PC-3 (cell line): ENCODE measurements at regions not wholly inside any gene's neighbourhood (a gene's known extent, or its start where the extent isn't known, plus 50 kb on each side); places are given as distances from the start of the nearest gene placed in this dataset.
A peak's percentile ranks its signal among the peaks of the same experiment; 100 is the strongest.

Experiments used
- ATAC-seq: fragments of 200-7000 bp; cut with Tn5 transposase; 2 replicates; pipeline ENCODE4 v1.9.1; 2020; ENCODE audit warnings: mild to moderate bottlenecking, moderate library complexity
- BruUV-seq: library from RNA; stranded (reverse); fragments of 400-500 nt; replicated peaks from 2 replicates; lab custom pipeline; 2021; lab: Mats Ljungman, UMichigan
- CTCF ChIA-PET: fragments of 300-600 bp; sonication (Branson Sonifier 250); formaldehyde crosslinking; loops from one replicate; lab custom pipeline; 2022; ENCODE audit warnings: antibody characterized with exemption; lab: Charles Lee
- POLR2A ChIA-PET: fragments of 300-600 bp; sonication (Branson Sonifier 250); formaldehyde crosslinking; loops from one replicate; lab custom pipeline; 2022; ENCODE audit warnings: antibody characterized with exemption; ENCODE audit not compliant: unreplicated experiment; lab: Charles Lee
- DNase-seq: peaks from one replicate; pipeline ENCODE4 v3.0.0-alpha.2; 2015
- H2AFZ ChIP-seq: fragments of 300-600 bp; sonication (generic); 2 replicates; pipeline ENCODE4 v1.6.0; 2016; ENCODE audit warnings: antibody characterized with exemption, low read length
- H3F3A ChIP-seq: fragments of 300-600 bp; sonication (generic); one replicate; pipeline ENCODE4 v1.6.0; 2017; ENCODE audit warnings: antibody characterized with exemption, low read length, control low read depth, mild to moderate bottlenecking; ENCODE audit not compliant: unreplicated experiment
- H3K27ac ChIP-seq: fragments of 300-600 bp; sonication (generic); 2 replicates; pipeline ENCODE4 v1.5.1; 2016; ENCODE audit warnings: mild to moderate bottlenecking, low read length
- H3K27me3 ChIP-seq: fragments of 300-600 bp; sonication (generic); 2 replicates; pipeline ENCODE4 v1.6.1; 2016; ENCODE audit warnings: low read length, mixed read lengths
- H3K36me3 ChIP-seq: fragments of 300-600 bp; sonication (generic); 2 replicates; pipeline ENCODE4 v1.6.1; 2016; ENCODE audit warnings: low read depth, mixed run types, low read length, mixed read lengths
- H3K4me1 ChIP-seq: fragments of 300-600 bp; sonication (generic); 2 replicates; pipeline ENCODE4 v1.5.1; 2016; ENCODE audit warnings: low read length; ENCODE audit not compliant: insufficient read depth
- H3K4me2 ChIP-seq: fragments of 300-600 bp; sonication (generic); 2 replicates; pipeline ENCODE4 v1.6.0; 2016; ENCODE audit warnings: low read length
- H3K4me3 ChIP-seq: fragments of 300-600 bp; sonication (generic); 2 replicates; pipeline ENCODE4 v1.5.1; 2016; ENCODE audit warnings: mild to moderate bottlenecking, low read length, mixed read lengths
- H3K79me2 ChIP-seq: fragments of 300-600 bp; sonication (generic); 2 replicates; pipeline ENCODE4 v1.6.1; 2017; ENCODE audit warnings: low read length, mixed read lengths
- H3K9ac ChIP-seq: fragments of 300-600 bp; sonication (generic); 2 replicates; pipeline ENCODE4 v1.6.0; 2016; ENCODE audit warnings: mild to moderate bottlenecking, low read length
- H3K9me2 ChIP-seq: fragments of 300-600 bp; sonication (generic); replicated peaks from 2 replicates; pipeline ENCODE4 v1.6.1; 2016; ENCODE audit warnings: mixed run types, low read length, mixed read lengths
- H3K9me3 ChIP-seq: fragments of 300-600 bp; sonication (generic); 2 replicates; pipeline ENCODE4 v1.6.1; 2016; ENCODE audit warnings: low read length, mixed read lengths
- H4K20me1 ChIP-seq: fragments of 300-600 bp; sonication (generic); 2 replicates; pipeline ENCODE4 v1.6.1; 2016; ENCODE audit warnings: low read length, mixed read lengths
- CTCF ChIP-seq: fragments of 300-600 bp; sonication (generic); conservative IDR thresholded peaks from 2 replicates; pipeline ENCODE4 v1.5.1; 2017; ENCODE audit warnings: antibody characterized with exemption, low read depth, mild to moderate bottlenecking, low read length
- EZH2 ChIP-seq: fragments of 300-600 bp; sonication (generic); IDR thresholded peaks from one replicate; pipeline ENCODE4 v1.6.1; 2017; ENCODE audit warnings: antibody characterized with exemption, mild to moderate bottlenecking, low read length; ENCODE audit not compliant: unreplicated experiment
- EZH2phosphoT487 ChIP-seq: fragments of 300-600 bp; sonication (generic); IDR thresholded peaks from 2 replicates; pipeline ENCODE4 v1.6.1; 2018; ENCODE audit warnings: mild to moderate bottlenecking, antibody characterized with exemption, low read length, borderline replicate concordance
- intact Hi-C: fragments of 100-400 bp; cut with micrococcal nuclease; formaldehyde crosslinking; loops from 2 replicates; pipeline ENCODE4 v1.9.0; 2023

GRCh38 chr1:208329300-208329699 is 85.1 kb upstream of the PLXNA2 start:
- Histone ChIP-seq H3K36me3 (no peaks in the 10 kb centered on the region), H3K79me2 (no peaks in the 10 kb centered on the region), H4K20me1 (no peaks in the 10 kb centered on the region), H3K27ac (no peak overlapping the region), H3K4me1 (no peaks in the 10 kb centered on the region), H2AFZ (no peak overlapping the region), H3F3A (no peaks in the 10 kb centered on the region), H3K9me3 (no peaks in the 10 kb centered on the region), H3K9ac (no peak overlapping the region), H3K4me2 (no peak overlapping the region), H3K9me2 (no peaks in the 10 kb centered on the region), H3K27me3 (peaks cover 6% of the 10 kb centered on the region; the same call in 1 of the 2 replicates), H3K4me3 (no peak overlapping the region)
- POLR2A ChIA-PET: no interaction called here
- intact Hi-C loops: no loop called here
- BruUV-seq: no TSS peak
- DNase-seq (peak; percentile 61), ATAC-seq (peak; percentile 59; the same call in 1 of the 2 replicates)
- CTCF ChIA-PET: no interaction called here
- TF ChIP-seq EZH2phosphoT487: no peak
- no peak for TF ChIP-seq CTCF
- no peak for TF ChIP-seq EZH2

GRCh38 chr1:208332036-208332773 is 88.0 kb upstream of the PLXNA2 start:
- H3K27ac ChIP-seq: no peak overlapping the region
- H3K9me3 ChIP-seq: no peaks in the 10 kb centered on the region
- no TSS peak for BruUV-seq
- ChIA-PET CTCF (no interaction called here), POLR2A (no interaction called here)
- H3F3A ChIP-seq: no peaks in the 10 kb centered on the region
- H3K27me3 ChIP-seq: no peaks in the 10 kb centered on the region; the same call in 1 of the 2 replicates
- H3K4me3 ChIP-seq: no peak overlapping the region
- no peaks in the 10 kb centered on the region for H4K20me1 ChIP-seq
- intact Hi-C loops: no loop called here
- no peak for TF ChIP-seq EZH2phosphoT487
- TF ChIP-seq CTCF: no peak
- TF ChIP-seq EZH2: no peak
- H3K9ac ChIP-seq: no peak overlapping the region
- DNase-seq: no peak
- H3K9me2 ChIP-seq: no peaks in the 10 kb centered on the region
- H3K79me2 ChIP-seq: no peaks in the 10 kb centered on the region
- ATAC-seq: no peak
- no peak overlapping the region for H2AFZ ChIP-seq
- no peaks in the 10 kb centered on the region for H3K4me1 ChIP-seq
- H3K36me3 ChIP-seq: no peaks in the 10 kb centered on the region
- H3K4me2 ChIP-seq: no peak overlapping the region

- Histone ChIP-seq H3K27me3 (no peaks in the 10 kb centered on the region; the same call in 1 of the 2 replicates), H4K20me1 (no peaks in the 10 kb centered on the region), H3K27ac (no peak overlapping the region), H3K4me3 (no peak overlapping the region), H3K4me1 (no peaks in the 10 kb centered on the region), H3K4me2 (no peak overlapping the region), H3F3A (no peaks in the 10 kb centered on the region), H2AFZ (no peak overlapping the region), H3K36me3 (no peaks in the 10 kb centered on the region), H3K9me3 (no peaks in the 10 kb centered on the region), H3K9ac (no peak overlapping the region), H3K79me2 (no peaks in the 10 kb centered on the region), H3K9me2 (no peaks in the 10 kb centered on the region)
- intact Hi-C loops: no loop called here
- POLR2A ChIA-PET: no interaction called here
- ATAC-seq: no peak
- no peak for DNase-seq
- no peak for TF ChIP-seq EZH2phosphoT487
- TF ChIP-seq CTCF: no peak
- no peak for TF ChIP-seq EZH2
- no TSS peak for BruUV-seq
- CTCF ChIA-PET: no interaction called here
Measured at GRCh38 chr1:208332774-208333126, 88.6 kb upstream of the PLXNA2 start.
